Neural cell (in vitro differentiated cells): ENCODE measurements at regions not wholly inside any gene's neighbourhood (a gene's known extent, or its start where the extent isn't known, plus 50 kb on each side); places are given as distances from the start of the nearest gene placed in this dataset.

Source experiments
- EP300 ChIP-seq: fragments of 450-650 bp; conservative IDR thresholded peaks from 2 replicates; pipeline ENCODE4 v1.6.1; 2014; ENCODE audit warnings: antibody characterized with exemption, mild to moderate bottlenecking, moderate library complexity; ENCODE audit not compliant: poor library complexity, severe bottlenecking
- EZH2 ChIP-seq: fragments of 200-600, 300-800 bp; shearing (Covaris generic), sonication (generic); IDR thresholded peaks from 2 replicates; pipeline ENCODE4 v1.6.1; 2014; ENCODE audit warnings: antibody characterized with exemption, low read length, borderline replicate concordance, mild to moderate bottlenecking; ENCODE audit not compliant: insufficient read depth, poor library complexity, severe bottlenecking
- MXI1 ChIP-seq: fragments of 450-650 bp; conservative IDR thresholded peaks from 2 replicates; pipeline ENCODE4 v1.6.1; 2014; ENCODE audit warnings: antibody characterized with exemption, mild to moderate bottlenecking; ENCODE audit not compliant: poor library complexity, severe bottlenecking
- POLR2AphosphoS5 ChIP-seq: IDR thresholded peaks from 2 replicates; pipeline ENCODE4 v1.6.1; 2012
- RAD21 ChIP-seq: fragments of 450-650 bp; conservative IDR thresholded peaks from 2 replicates; pipeline ENCODE4 v1.6.1; 2014; ENCODE audit warnings: antibody characterized with exemption, mild to moderate bottlenecking, moderate library complexity
- REST ChIP-seq: IDR thresholded peaks from 2 replicates; pipeline ENCODE4 v1.6.1; 2012; ENCODE audit warnings: borderline replicate concordance
- SMC3 ChIP-seq: fragments of 450-650 bp; conservative IDR thresholded peaks from 2 replicates; pipeline ENCODE4 v1.6.1; 2014; ENCODE audit warnings: antibody characterized with exemption, mild to moderate bottlenecking, moderate library complexity; ENCODE audit not compliant: poor library complexity
- TAF1 ChIP-seq: IDR thresholded peaks from 2 replicates; pipeline ENCODE4 v1.6.1; 2012; ENCODE audit warnings: low read depth
- TF ChIP-seq, protein P1 (sequence below): fragments of 450-650 bp; IDR thresholded peaks from 2 replicates; pipeline ENCODE4 v1.5.1; 2014; ENCODE audit warnings: antibody characterized with exemption, mild to moderate bottlenecking, moderate library complexity; ENCODE audit not compliant: poor library complexity, severe bottlenecking

GRCh38 chr16:8158051-8158450 is 432.3 kb downstream of the TMEM114 start:
- no peak for TF ChIP-seq SMC3
- TF ChIP-seq, protein P1, sequence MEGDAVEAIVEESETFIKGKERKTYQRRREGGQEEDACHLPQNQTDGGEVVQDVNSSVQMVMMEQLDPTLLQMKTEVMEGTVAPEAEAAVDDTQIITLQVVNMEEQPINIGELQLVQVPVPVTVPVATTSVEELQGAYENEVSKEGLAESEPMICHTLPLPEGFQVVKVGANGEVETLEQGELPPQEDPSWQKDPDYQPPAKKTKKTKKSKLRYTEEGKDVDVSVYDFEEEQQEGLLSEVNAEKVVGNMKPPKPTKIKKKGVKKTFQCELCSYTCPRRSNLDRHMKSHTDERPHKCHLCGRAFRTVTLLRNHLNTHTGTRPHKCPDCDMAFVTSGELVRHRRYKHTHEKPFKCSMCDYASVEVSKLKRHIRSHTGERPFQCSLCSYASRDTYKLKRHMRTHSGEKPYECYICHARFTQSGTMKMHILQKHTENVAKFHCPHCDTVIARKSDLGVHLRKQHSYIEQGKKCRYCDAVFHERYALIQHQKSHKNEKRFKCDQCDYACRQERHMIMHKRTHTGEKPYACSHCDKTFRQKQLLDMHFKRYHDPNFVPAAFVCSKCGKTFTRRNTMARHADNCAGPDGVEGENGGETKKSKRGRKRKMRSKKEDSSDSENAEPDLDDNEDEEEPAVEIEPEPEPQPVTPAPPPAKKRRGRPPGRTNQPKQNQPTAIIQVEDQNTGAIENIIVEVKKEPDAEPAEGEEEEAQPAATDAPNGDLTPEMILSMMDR = no peak
- TF ChIP-seq POLR2AphosphoS5 = no peak
- no peak for TF ChIP-seq EP300
- TF ChIP-seq EZH2 = no peak
- TF ChIP-seq REST = no peak
- TF ChIP-seq RAD21 = no peak
- no peak for TF ChIP-seq TAF1
- TF ChIP-seq MXI1 = no peak
